HG03469 (cell line): ENCODE measurements at regions not wholly inside any gene's neighbourhood (a gene's known extent, or its start where the extent isn't known, plus 50 kb on each side); places are given as distances from the start of the nearest gene placed in this dataset.
"Not testable (repeated sequence)": the region's sequence is repeated elsewhere in the genome, so short reads cannot be mapped to it uniquely, and the experiment has no call there.

ENCODE experiments used
- ATAC-seq: cut with Tn5 transposase; IDR thresholded peaks from one replicate; pipeline ENCODE4 v1.9.1; 2021; ENCODE audit warnings: mild to moderate bottlenecking, moderate library complexity, moderate number of reproducible peaks; ENCODE audit not compliant: unreplicated experiment

- no peak for ATAC-seq
Measured at GRCh38 chr4:63308697-63309096, 1100.6 kb downstream of the TECRL start.

- no peak for ATAC-seq
Measured at GRCh38 chr4:63302792-63303191, 1106.5 kb downstream of the TECRL start.

DNA sequence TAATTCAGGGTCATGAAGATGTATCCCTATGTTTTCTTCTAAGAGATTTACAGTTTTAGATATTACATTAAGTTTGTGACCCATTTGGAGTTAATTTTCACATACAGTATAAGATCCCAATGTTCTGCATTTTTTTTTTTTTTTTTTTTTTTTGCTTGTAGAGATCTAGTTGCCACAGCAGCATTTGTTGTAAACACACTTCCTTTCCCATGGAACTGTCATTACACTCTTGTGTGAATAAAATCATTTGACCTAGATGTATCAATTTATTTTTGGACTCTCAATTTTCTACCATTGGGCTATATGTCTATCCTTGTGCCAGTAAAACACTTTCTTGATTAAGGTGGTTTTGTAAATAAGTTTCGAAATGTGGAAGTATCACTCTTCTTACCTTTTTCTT lies 1107.2 kb downstream of the TECRL start:
- no peak for ATAC-seq

DNA sequence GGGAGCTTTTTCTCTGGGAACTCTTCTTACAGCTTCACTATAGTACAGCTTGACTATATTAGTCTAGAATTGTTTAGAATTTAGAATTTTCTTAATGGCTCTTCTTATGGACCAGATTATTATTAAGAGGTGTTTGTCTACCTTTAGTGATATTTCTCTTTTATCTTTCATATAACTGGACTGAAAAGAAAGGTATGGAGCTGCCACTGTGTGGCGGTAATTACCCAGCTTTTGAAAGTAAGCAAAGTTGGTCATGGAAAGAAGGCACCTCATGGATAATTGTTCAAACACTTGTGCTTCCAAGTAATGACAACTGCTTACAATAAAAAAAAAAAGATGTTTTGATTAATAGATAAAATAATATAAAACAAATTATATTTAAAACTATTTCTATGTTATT lies 1112.5 kb downstream of the TECRL start:
- ATAC-seq = no peak

DNA sequence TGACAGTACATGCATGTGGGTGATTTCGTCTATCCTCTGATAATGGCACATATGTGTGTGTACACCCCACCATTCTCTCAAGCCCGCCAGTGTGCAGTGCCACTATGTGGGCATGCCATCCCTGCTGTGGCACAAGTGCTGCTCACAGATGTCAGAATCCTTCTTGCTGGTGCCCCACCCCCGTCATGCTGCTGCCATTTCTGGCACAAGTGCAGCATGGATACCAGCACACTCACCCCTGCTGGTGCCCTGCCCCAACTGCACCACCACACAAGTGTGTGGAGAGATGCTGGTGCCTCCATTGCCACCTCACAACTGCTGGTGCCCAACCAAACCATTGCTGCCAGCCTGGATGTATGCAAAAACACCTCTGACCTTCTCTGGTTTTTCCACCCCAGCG lies 1133.8 kb downstream of the TECRL start:
- no peak for ATAC-seq

- ATAC-seq = no peak
Measured at GRCh38 chr4:63269156-63269555, 1140.1 kb downstream of the TECRL start.

GRCh38 chr4:63233671-63234070 lies 1175.6 kb downstream of the TECRL start:
- ATAC-seq = no peak

GRCh38 chr4:63232058-63232457 lies 1177.2 kb downstream of the TECRL start:
- no peak for ATAC-seq

DNA sequence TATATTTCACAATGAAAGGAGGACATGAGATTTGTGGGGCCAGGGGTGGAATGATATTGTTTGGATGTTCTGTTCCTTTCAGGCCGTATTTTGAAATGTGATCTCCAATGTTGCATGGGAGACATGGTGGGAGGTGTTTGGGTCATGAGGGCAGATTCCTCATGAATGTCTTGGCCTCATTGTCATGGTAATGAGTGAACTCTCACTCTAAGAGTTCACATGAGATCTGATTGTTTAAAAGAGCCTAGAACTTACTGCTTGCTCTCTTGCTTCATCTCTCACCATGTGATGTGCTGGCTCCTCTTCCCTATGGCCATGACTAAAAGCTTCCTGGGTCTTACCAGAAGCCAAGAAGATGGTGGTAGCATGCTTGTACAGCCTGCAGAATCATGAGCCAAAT lies 1183.0 kb downstream of the TECRL start:
- no peak for ATAC-seq

- ATAC-seq = no peak
Measured at GRCh38 chr4:63222466-63222865, 1186.8 kb downstream of the TECRL start.

DNA sequence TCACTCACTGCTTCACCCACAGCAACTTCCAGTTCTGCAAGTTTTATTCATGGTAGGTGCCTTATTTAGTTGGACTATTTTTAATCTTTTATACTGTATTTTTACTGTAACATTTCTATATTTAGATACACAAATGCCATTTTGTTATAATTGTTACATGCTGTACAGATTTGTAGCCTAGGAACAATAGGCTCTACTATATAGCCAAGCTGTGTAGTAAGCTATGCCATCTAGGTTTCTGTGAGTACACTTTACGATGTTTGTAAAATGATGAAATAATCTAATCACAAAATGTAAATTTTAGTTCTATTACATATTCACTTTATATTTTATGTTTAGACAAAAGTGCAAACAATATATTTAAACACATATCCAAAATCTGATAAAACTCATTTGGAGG lies 1187.8 kb downstream of the TECRL start:
- ATAC-seq = no peak

- no peak for ATAC-seq
Measured at GRCh38 chr4:63218856-63219255, 1190.4 kb downstream of the TECRL start.

- no peak for ATAC-seq
Measured at GRCh38 chr4:63214076-63214475, 1195.2 kb downstream of the TECRL start.

DNA sequence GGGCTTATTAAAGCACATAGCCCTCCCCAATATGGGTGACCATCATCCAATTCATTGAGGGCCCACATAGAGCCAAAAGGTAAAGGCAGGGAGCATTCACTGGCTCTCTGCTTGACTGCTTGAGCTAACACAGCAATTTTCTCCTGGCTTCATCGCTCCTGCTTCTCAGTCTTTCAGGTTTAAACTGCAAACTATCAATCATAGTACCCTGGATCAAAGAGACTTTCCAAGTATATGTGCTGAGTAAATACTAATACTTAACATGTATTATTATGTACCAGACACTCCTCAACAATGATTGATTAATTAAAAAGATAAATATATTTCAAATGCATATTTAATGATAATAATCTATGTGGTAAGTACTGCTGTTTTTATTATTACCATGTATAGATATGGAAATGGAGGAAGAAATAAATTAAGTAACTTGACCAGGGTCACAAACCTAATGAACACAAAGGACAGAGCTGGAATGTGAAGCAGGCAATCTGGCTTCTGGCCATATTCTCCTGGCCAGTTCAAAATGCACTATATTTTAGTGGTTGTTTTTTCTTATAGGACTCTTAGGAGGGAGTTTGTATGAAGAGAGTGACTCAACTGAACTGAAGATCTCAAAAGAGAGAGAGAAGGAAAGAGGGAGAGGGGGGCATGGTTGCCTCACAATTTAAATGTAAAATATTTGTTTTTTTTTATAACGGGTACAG lies 1197.3 kb downstream of the TECRL start:
- ATAC-seq = no peak

GRCh38 chr4:63211375-63211774 lies 1197.9 kb downstream of the TECRL start:
- ATAC-seq = no peak

DNA sequence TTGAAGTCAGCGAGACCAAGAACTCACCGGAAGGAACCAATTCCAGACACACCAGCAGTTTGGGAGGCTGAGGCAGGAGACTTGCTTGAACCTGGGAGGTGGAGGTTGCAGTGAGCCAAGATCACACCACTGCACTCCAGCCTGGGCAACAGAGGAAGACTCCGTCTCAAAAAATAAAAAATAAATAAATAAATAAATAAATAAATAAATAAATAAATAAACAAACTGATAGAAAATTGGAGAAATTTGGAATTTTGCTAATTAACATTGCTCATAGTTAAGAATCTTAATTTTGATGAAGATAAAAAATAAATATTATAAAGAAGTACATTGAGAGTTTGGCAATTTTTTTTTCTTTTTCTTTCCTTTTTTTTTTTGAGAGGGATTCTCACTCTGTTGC lies 1216.2 kb downstream of the TECRL start:
- ATAC-seq = not testable (repeated sequence)

DNA sequence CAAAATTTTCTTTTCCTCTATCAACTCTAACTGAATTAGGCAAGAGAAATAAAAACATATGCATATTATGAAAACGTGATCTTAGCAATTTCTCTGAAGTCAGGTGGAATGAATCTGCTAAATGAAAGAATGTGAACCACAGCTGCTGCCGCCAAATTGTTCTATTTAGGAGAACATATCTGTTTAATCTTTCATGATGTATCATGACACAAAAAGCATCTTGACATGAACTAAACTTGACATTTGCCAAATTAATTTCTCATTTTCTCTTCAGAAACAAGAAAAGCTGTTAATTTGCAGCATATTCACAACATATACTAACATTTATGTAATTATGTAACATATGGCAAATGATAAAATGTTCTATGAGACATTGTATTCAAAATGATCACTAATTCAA lies 1237.9 kb downstream of the TECRL start:
- no peak for ATAC-seq

- ATAC-seq = no peak
Measured at GRCh38 chr4:63170923-63171322, 1238.3 kb downstream of the TECRL start.

- no peak for ATAC-seq
Measured at GRCh38 chr4:63169836-63170235, 1239.4 kb downstream of the TECRL start.

DNA sequence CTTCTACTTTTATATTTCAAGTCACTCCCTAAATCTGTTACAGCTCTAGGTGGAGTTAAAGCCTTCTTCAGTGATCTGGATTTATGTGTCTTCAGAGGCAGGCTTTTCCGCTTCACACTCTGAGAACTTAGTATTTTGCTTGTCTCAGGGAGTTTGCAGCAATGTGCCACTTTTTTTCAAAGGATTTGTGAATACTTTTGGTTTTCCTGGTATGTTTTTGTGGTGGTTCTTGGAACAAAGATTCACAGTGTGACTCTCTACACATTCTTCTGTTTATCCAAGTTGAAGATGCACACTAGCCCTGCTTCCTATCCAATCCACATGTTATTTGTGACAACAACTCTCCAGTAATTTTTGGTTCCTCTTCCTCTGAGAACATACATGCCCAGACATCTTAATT lies 1253.7 kb downstream of the TECRL start:
- no peak for ATAC-seq

- no peak for ATAC-seq
Measured at GRCh38 chr4:63123441-63123840, 1285.8 kb downstream of the TECRL start.

DNA sequence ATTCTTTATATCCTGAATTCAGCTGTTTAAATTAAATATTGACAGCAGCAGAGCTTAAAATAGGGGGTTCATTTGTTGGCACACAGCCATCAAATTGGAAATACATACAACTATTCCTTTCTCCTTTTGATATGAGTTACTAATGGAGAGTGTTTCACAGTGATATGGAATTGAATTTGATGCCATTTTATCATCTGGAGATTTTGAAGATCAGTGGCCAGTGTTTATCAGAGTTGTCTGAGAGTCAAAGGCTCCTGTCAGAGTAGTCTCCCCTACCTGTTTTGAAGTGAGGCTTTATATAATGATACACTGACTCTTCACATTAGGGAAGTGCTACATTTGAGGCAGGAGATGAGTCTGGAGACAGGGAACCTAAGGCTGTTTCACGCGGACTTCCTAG lies 1286.3 kb downstream of the TECRL start:
- ATAC-seq = no peak

DNA sequence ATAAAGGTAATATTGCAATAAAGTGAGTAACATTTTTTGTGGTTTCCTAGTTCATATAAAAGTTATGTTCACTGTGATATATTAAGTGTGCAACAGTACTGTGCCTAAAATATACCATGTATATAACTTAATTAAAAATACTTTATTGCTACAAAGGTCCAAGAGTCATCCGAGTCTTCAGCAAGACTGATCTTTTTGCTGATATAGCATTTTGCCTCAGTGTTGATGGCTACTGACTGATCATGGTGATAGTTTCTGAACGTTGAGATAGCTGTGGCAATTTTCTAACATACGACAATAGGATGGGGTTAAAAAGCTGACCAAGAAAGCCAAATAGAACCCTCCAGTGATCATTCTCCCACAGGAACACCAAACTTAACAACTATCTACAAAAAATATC lies 1302.7 kb downstream of the TECRL start:
- ATAC-seq = no peak
